ENCODE measurements at regions not wholly inside any gene's neighbourhood (a gene's known extent, or its start where the extent isn't known, plus 50 kb on each side); places are given as distances from the start of the nearest gene placed in this dataset.

DNA sequence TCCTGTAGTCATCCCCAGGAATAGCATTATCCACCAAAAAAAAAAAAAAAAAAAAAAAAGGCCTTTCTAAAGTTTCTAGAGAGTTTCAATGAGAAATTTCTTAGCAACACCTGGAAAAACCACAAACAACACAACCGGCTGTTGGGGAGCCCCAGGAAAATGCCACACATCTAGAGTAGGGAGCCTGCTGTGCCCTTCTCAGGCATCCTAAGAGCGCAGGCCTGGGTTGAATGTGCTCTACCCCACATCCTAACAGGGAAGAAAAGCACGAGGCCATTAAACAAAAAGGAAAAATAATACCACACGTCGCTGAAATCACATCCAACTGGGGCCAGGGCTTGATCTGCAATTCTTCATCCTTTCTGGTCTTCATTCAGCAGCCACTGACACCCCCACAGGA lies 367.5 kb downstream of the TGFB2 start:
- TF ChIP-seq, protein P1, sequence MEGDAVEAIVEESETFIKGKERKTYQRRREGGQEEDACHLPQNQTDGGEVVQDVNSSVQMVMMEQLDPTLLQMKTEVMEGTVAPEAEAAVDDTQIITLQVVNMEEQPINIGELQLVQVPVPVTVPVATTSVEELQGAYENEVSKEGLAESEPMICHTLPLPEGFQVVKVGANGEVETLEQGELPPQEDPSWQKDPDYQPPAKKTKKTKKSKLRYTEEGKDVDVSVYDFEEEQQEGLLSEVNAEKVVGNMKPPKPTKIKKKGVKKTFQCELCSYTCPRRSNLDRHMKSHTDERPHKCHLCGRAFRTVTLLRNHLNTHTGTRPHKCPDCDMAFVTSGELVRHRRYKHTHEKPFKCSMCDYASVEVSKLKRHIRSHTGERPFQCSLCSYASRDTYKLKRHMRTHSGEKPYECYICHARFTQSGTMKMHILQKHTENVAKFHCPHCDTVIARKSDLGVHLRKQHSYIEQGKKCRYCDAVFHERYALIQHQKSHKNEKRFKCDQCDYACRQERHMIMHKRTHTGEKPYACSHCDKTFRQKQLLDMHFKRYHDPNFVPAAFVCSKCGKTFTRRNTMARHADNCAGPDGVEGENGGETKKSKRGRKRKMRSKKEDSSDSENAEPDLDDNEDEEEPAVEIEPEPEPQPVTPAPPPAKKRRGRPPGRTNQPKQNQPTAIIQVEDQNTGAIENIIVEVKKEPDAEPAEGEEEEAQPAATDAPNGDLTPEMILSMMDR (IDR thresholded peaks at IDR 0.05 in 2 of 3, conservative IDR thresholded peaks at IDR 0.05 in 1 of 3; ENCODE audit: borderline replicate concordance in 1 of 3, insufficient read depth in 1 of 3, low read depth in 2 of 3, low read length in 2 of 3), result no peak
- no peak for TF ChIP-seq SP1 (IDR thresholded peaks at IDR 0.05; ENCODE audit: low read depth)
- no peak for TF ChIP-seq YY1 (IDR thresholded peaks at IDR 0.05; ENCODE audit: extremely low read depth, insufficient replicate concordance, low read depth, low read length)
- no peak for TF ChIP-seq POLR2A (IDR thresholded peaks at IDR 0.05; ENCODE audit: borderline replicate concordance, extremely low read depth, insufficient read depth, insufficient read length)
- TF ChIP-seq, protein P2, sequence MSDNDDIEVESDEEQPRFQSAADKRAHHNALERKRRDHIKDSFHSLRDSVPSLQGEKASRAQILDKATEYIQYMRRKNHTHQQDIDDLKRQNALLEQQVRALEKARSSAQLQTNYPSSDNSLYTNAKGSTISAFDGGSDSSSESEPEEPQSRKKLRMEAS (IDR thresholded peaks at IDR 0.05), result no peak
- no peak for TF ChIP-seq POLR2AphosphoS5 (IDR thresholded peaks at IDR 0.05; ENCODE audit: low read depth, low read length)
- TF ChIP-seq EZH2phosphoT487 (IDR thresholded peaks at IDR 0.05; ENCODE audit: borderline replicate concordance), result no peak
- TF ChIP-seq, protein P3, sequence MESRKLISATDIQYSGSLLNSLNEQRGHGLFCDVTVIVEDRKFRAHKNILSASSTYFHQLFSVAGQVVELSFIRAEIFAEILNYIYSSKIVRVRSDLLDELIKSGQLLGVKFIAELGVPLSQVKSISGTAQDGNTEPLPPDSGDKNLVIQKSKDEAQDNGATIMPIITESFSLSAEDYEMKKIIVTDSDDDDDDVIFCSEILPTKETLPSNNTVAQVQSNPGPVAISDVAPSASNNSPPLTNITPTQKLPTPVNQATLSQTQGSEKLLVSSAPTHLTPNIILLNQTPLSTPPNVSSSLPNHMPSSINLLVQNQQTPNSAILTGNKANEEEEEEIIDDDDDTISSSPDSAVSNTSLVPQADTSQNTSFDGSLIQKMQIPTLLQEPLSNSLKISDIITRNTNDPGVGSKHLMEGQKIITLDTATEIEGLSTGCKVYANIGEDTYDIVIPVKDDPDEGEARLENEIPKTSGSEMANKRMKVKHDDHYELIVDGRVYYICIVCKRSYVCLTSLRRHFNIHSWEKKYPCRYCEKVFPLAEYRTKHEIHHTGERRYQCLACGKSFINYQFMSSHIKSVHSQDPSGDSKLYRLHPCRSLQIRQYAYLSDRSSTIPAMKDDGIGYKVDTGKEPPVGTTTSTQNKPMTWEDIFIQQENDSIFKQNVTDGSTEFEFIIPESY (IDR thresholded peaks at IDR 0.05; ENCODE audit: extremely low read depth, insufficient replicate concordance, low read length), result no peak
- TF ChIP-seq SRF (IDR thresholded peaks at IDR 0.05; ENCODE audit: low read depth), result no peak
- TF ChIP-seq, protein P4, sequence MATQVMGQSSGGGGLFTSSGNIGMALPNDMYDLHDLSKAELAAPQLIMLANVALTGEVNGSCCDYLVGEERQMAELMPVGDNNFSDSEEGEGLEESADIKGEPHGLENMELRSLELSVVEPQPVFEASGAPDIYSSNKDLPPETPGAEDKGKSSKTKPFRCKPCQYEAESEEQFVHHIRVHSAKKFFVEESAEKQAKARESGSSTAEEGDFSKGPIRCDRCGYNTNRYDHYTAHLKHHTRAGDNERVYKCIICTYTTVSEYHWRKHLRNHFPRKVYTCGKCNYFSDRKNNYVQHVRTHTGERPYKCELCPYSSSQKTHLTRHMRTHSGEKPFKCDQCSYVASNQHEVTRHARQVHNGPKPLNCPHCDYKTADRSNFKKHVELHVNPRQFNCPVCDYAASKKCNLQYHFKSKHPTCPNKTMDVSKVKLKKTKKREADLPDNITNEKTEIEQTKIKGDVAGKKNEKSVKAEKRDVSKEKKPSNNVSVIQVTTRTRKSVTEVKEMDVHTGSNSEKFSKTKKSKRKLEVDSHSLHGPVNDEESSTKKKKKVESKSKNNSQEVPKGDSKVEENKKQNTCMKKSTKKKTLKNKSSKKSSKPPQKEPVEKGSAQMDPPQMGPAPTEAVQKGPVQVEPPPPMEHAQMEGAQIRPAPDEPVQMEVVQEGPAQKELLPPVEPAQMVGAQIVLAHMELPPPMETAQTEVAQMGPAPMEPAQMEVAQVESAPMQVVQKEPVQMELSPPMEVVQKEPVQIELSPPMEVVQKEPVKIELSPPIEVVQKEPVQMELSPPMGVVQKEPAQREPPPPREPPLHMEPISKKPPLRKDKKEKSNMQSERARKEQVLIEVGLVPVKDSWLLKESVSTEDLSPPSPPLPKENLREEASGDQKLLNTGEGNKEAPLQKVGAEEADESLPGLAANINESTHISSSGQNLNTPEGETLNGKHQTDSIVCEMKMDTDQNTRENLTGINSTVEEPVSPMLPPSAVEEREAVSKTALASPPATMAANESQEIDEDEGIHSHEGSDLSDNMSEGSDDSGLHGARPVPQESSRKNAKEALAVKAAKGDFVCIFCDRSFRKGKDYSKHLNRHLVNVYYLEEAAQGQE (IDR thresholded peaks at IDR 0.05; ENCODE audit: low read depth), result no peak
